ENCODE measurements at regions not wholly inside any gene's neighbourhood (a gene's known extent, or its start where the extent isn't known, plus 50 kb on each side); places are given as distances from the start of the nearest gene placed in this dataset.
"Not testable (repeated sequence)": the region's sequence is repeated elsewhere in the genome, so short reads cannot be mapped to it uniquely, and the experiment has no call there.

- DNase-seq: no peak
Observed at GRCh38 chr4:111040904-111041303, 418.0 kb upstream of the PITX2 start.

- no peak for DNase-seq
Observed at GRCh38 chr4:111043286-111043685, 420.4 kb upstream of the PITX2 start.

- DNase-seq: no peak
Observed at GRCh38 chr4:111045992-111046391, 423.1 kb upstream of the PITX2 start.

DNA sequence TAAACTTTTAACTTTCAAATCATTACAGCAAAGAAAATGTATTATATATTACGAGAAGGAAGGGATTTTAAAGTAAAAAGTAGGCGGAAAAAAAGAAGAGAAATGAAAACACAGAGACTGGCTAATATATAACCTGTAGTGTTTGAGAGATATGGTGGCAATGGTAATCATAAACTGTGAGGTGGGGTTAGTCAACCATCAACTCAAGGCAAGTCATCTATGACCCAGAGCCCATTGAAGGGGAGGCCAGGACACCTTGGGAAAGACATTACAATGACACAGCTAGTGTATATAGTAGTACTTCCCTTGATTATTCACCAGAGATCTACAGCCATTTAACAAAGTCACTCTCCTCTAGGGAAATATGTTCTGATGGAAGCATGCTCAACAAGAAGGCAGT, 423.9 kb upstream of the PITX2 start:
- DNase-seq: no peak

DNA sequence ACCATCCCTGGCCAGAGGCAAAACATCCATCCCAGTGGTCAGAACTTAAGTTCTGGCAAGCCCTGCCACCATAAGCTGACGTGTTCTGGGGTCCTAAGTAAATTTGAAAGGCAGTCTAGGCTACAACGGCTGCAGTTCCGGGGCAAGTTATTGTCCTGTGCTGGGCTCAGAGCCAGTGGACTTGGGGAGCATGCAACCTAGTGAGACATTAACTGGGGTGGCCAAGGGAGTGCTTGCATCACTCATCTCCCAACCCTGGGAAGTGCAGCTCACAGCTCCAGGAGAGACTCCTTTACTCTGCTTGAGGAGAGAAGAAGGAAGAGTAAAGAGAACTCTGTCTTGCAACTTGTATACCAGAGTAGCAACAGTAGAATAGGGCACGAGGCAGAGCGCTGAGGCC, 425.4 kb upstream of the PITX2 start:
- DNase-seq: no peak

DNA sequence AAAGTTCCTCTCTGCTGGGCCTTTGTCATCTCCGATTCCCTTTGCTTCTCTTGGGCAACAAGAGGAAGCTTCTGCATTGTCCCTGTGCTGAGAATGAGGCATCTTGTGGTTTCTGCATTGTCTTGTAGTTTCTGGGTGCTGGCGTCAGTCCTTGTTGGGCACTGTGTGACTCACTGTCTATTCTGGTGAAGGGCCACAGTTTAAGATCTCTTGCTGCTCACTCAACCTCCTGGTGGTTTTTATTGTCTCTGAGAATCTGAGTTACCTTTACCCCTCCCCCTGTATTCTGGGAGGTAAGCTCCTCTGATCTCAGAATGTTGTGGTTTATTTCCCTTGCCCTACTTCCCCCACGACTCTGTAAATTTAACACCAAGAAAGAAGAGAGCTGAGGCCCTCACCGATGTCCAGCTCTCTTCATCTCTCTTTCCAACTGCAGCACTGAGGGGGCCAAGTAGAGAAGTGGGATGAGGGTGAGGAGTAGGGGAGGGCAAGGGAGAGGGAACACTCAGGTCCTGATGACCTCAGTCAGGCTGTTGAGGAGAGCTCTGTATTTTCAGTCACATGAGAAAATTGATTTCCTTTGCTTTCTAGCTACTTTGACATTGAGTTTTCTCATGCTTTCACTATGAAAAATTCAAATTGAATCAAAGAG, 441.6 kb upstream of the PITX2 start:
- DNase-seq: no peak

DNA sequence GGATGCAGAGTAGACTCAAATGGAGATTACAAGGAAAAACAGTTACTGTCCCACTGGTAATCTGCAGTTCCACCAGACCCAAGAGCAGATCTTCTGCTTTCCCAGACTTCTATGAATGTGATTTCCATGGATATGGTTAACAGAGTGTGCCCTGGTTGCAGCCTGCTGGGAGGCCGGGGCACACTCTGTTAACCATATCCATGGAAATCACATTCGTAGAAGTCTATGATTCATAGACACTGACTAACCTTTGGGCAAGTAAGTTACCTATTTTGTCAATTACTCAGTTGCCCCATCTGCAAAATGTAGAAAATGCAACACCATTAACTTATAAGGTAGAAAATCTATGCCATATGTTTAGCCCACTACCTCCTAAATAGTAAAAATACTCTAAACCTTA, 443.1 kb upstream of the PITX2 start:
- DNase-seq: no peak

DNA sequence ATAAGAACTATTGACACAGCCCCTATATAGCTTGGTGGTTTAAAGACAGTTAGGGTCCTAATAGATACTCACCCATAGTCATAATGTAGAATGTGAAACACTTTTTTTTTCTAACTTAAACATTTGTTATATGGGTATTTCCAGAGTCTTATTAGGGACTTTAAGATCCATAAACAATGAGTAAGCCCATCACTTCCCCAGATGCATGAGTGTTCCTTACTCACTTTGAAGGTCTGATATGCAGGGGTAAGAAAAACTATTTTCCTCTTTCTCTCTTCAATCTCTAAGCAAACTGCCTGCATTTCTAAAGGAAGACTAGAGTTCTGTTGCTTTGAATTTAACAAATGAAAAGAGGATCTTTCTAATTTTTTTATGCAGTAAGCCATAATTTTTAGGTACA, 443.6 kb upstream of the PITX2 start:
- DNase-seq: no peak

DNA sequence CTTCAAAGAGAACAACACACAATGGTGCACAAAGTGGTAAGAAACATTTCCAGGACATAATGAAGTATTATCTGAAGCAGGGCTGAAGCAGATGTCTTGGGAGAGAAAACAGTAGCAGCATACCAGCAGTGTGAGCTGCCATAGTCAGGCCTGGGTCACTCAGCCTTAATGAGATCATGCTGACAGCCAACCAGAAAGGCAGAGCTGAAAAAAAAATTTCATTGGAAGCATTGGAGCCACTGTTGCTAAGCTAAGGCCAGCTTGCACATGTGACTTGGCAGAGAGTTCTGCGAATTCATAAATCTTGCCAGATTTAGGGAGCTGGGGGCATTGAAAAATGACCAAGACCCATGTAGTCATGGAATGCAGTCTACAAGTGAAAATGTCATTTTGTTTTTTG, 444.0 kb upstream of the PITX2 start:
- DNase-seq: no peak

GRCh38 chr4:111068883-111069282, 446.0 kb upstream of the PITX2 start:
- no peak for DNase-seq

- no peak for DNase-seq
Observed at GRCh38 chr4:111070390-111070789, 447.5 kb upstream of the PITX2 start.

- DNase-seq: no peak
Observed at GRCh38 chr4:111074523-111075114, 451.7 kb upstream of the PITX2 start.

DNA sequence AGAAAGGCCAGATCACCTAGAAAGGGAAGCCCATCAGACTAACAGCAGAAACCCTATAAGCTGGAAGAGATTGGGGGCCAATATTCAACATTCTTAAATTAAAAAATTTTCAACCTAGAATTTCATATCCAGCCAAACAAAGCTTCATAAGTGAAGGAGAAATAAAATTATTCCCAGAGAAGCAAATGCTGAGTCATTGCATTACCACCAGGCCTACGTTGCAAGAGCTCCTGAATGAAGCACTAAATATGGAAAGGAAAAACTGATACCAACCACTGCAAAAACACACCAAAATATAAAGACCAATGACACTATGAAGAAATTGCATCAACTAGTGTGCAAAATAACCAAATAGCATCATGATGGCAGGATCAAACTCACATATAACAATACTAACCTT, 453.4 kb upstream of the PITX2 start:
- DNase-seq: not testable (repeated sequence)

- no peak for DNase-seq
Observed at GRCh38 chr4:111108153-111108552, 485.3 kb upstream of the PITX2 start.

DNA sequence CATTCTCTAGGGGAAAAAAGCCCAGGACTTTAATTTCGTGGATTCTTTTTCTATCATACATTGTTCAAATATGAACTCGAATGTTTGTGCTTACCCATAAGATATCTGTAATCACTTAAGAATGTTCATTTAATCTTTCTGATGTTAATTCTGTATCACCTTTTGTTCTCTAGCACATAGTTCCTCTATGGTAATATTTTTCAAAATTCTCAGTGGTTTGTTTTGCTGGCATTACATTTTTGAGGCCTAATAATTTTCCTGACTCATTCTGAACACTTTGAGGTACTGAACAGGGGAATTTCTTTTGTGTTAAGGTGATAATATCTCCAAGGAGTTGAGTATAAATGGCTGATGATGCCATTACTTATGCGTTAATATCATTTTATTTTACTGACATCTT, 490.7 kb upstream of the PITX2 start:
- no peak for DNase-seq

- DNase-seq: no peak
Observed at GRCh38 chr4:111115881-111116280, 493.0 kb upstream of the PITX2 start.

GRCh38 chr4:111120191-111120590, 497.3 kb upstream of the PITX2 start:
- no peak for DNase-seq

DNA sequence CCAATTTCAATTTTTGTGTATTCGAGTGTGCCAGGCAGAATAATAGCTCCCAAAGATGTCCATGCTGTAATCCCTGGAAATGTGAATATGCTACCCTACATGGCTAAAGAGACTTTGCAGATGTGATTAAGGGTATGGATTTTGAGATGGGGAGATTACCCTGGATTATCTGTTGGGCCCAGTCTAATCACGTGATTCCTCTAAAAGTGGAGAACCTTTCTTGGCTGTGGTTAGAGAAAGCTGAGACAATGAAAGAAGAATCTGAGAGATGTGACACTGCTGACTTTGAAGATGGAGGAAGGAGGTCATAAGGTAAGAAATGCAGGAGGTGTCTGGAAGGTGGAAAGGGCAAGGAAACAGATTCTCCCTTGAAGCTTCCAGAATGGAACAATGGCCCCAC, 503.5 kb upstream of the PITX2 start:
- DNase-seq: no peak

DNA sequence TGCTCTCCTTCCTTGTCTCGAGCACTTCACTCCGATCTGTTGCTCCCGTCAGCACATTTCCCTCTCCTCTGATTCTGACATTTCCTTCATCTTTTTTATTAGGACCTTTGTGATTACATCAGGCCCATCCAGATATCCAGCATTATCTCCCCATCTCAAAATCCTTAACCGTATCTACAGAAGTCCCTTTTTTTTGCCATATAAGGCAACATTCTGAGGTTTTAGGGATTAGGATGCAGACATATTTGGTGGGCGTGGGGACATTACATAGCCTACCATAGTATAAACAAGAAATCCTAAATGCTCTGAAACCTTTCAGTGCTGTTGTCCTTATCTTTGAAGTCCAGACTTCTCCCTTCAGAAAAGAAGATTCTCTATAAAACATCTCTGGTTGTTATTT, 505.0 kb upstream of the PITX2 start:
- no peak for DNase-seq

DNA sequence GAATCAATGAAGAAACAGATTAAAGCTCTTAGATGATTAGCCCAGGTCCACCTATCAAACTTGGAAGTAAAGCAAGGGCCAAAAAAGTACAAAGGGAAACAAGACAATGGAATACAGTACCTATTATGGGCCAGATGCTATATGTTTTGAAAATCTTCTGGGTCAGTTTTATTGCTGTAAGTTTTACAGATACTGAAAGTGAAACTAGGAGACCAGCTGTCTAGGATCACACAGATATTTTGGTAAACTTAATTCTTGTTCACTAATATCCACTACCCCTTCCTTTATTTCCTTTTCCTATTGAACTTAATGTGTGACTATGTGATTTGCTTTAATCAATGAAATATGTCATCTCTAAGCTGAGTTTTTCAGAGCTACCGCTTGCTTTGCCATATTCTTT, 505.4 kb upstream of the PITX2 start:
- DNase-seq: no peak

GRCh38 chr4:111136438-111136837, 513.6 kb upstream of the PITX2 start:
- no peak for DNase-seq

DNA sequence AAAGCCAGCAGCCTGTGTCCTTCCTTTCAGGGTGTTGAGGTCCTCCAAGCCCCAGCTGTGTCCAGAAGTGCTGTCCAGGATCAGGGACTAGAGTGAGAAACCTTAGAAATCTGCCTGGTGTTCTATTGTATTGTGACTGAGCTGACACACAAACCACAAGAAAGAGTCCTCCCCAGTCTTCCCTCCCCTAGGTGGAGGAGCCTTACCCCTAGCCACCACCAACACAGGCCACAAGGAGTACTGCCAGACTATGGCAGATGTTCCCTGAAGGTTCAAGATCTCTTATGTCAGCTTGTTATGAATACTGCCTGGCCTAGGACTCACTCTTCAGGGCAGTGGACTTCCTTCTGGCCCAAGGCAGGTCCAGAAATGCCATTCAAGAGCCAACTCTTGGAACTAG, 514.1 kb upstream of the PITX2 start:
- DNase-seq: no peak

DNA sequence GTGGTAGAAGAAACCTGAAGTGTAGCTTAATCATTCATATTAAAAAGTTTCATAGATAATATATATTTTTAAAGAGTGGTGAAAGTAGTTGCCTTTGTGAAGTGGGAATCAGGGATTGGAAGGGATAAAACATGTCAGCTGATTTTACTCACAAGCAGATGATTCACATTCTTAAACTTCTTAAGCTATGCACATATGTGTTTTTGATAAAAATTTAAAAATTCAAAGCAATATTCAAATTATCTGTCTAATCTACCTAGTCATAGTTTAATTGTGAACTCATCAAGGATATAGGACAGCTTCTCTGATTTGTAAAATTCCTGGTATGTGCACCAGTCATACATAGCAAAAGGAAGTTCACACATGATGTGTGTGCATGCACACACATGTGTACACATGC, 520.6 kb upstream of the PITX2 start:
- DNase-seq: no peak

DNA sequence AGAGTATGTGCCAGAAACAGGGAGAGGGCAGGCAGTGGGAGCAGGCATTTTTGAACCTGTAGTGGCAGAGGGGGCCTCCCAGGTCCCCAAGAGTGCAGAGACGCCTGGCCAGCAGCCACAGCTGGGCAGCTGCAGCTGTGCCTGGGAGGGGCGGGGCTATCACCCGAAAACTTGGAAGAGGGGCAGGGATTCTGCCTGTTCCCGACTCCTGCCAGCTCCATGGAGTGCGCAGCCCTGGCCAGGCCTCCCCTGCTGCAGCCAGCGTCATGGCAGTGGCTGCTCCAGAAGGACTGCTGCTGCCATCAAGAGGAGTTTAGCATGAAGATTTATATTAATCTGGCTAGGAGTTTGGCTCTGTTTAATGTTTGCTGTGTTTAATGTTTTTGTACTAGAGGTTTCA, 532.1 kb upstream of the PITX2 start:
- DNase-seq: no peak

GRCh38 chr4:111164556-111164955, 541.7 kb upstream of the PITX2 start:
- DNase-seq: not testable (repeated sequence)
